H1 (cell line): ENCODE measurements at regions not wholly inside any gene's neighbourhood (a gene's known extent, or its start where the extent isn't known, plus 50 kb on each side); places are given as distances from the start of the nearest gene placed in this dataset.

ENCODE experiments used
- ASH2L ChIP-seq: fragments of 200-600, 300-600 bp; sonication (generic); IDR thresholded peaks from one replicate; pipeline ENCODE4 v1.7.1; 2017; ENCODE audit warnings: low read length
- BCL11A ChIP-seq, 2 experiments: IDR thresholded peaks; one replicate each; pipeline ENCODE4 v1.6.1; 2011; ENCODE audit warnings: low read depth in 2 of 2, low read length in 2 of 2, mild to moderate bottlenecking in 2 of 2
- GTF2F1 ChIP-seq: IDR thresholded peaks from 2 replicates; pipeline ENCODE4 v1.6.1; 2012; ENCODE audit warnings: low read depth, low read length, improper control_type of control experiment, borderline replicate concordance
- KDM4A ChIP-seq: IDR thresholded peaks from one replicate; pipeline ENCODE4 v1.7.1; 2012; ENCODE audit warnings: low read depth, mild to moderate bottlenecking, moderate library complexity, low read length, inconsistent platforms; ENCODE audit not compliant: severe bottlenecking
- SP4 ChIP-seq: IDR thresholded peaks from 2 replicates; pipeline ENCODE4 v1.6.1; 2012; ENCODE audit warnings: low read length, inconsistent platforms
- USF2 ChIP-seq: IDR thresholded peaks from 2 replicates; pipeline ENCODE4 v1.6.1; 2011; ENCODE audit warnings: low read length, improper control_type of control experiment

DNA sequence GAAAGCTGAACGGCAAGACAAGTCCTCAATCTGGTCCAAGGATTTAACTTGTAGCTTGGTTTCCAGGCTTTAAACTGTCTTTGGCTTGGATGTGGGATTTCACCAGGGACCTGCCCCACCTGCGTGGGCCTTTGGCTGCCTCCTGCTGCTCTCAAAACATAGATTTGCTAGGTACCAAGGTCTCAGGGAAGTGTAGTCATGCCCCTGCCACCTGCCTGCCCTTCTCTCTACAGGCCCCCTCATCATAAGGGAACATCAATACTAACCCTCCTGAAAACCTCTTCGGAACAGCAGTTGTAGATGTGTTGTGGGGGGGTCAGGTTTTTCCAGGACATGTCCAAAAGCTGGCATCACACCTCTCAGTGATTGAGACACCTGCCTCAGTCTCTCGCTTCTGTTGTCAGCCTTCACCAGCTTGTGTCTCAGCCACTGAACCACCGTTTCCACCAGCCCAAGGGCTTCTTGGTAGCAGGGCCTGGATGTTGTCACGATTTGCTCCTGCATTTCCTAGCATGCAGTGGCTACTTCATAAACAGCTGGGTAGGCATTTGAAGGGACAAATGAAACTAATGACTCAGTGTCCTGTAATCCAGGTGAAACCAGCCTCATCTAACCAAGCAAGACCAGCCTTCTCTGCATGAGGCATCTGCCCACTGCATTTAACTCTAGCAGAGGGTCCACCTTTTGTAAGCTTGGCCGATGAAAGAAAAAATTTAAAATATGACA is 141.6 kb upstream of the THBS2 start (continued):
- TF ChIP-seq SP4 (no peak), KDM4A (no peak), GTF2F1 (no peak), ASH2L (no peak), USF2 (no peak), BCL11A (IDR thresholded peaks at IDR 0.05; ENCODE audit: low read depth in 2 of 2, low read length in 2 of 2) (no peak)
